ENCODE measurements at regions not wholly inside any gene's neighbourhood (a gene's known extent, or its start where the extent isn't known, plus 50 kb on each side); places are given as distances from the start of the nearest gene placed in this dataset.

GRCh38 chr20:56716806-56717205 is 87.7 kb downstream of the TFAP2C start:
- no peak for TF ChIP-seq CTCF (IDR thresholded peaks at IDR 0.05)
- no peak overlapping the region for H3K27ac Mint-ChIP-seq
- no peaks in the 10 kb centered on the region for H3K9me3 Mint-ChIP-seq
- H3K4me1 Mint-ChIP-seq: peaks cover 23% of the 10 kb centered on the region
- no peaks in the 10 kb centered on the region for H3K36me3 Mint-ChIP-seq (ENCODE audit: low read depth)
- no peak overlapping the region for H3K4me3 Mint-ChIP-seq
- H3K27me3 Mint-ChIP-seq (ENCODE audit: low read depth, poor library complexity): peaks cover 9% of the 10 kb centered on the region
- no peak for DNase-seq

- Mint-ChIP-seq H3K4me1 (peaks cover 33% of the 10 kb centered on the region), H3K27me3 (ENCODE audit: low read depth, poor library complexity) (peaks cover 7% of the 10 kb centered on the region), H3K9me3 (no peaks in the 10 kb centered on the region), H3K27ac (no peak overlapping the region), H3K36me3 (ENCODE audit: low read depth) (no peaks in the 10 kb centered on the region), H3K4me3 (no peak overlapping the region)
- no peak for DNase-seq
- TF ChIP-seq CTCF (IDR thresholded peaks at IDR 0.05): no peak
Observed at GRCh38 chr20:56718816-56719215, 89.7 kb downstream of the TFAP2C start.

GRCh38 chr20:56720620-56721213 is 91.6 kb downstream of the TFAP2C start:
- peaks cover 35% of the 10 kb centered on the region for H3K4me1 Mint-ChIP-seq
- no peak overlapping the region for H3K4me3 Mint-ChIP-seq
- H3K27me3 Mint-ChIP-seq (ENCODE audit: low read depth, poor library complexity): peaks cover 5% of the 10 kb centered on the region
- no peak overlapping the region for H3K27ac Mint-ChIP-seq
- no peak for TF ChIP-seq CTCF (IDR thresholded peaks at IDR 0.05)
- H3K9me3 Mint-ChIP-seq: no peaks in the 10 kb centered on the region
- no peak for DNase-seq
- no peaks in the 10 kb centered on the region for H3K36me3 Mint-ChIP-seq (ENCODE audit: low read depth)

- H3K27me3 Mint-ChIP-seq (ENCODE audit: low read depth, poor library complexity): peaks cover 5% of the 10 kb centered on the region
- H3K4me3 Mint-ChIP-seq: no peak overlapping the region
- H3K36me3 Mint-ChIP-seq (ENCODE audit: low read depth): no peaks in the 10 kb centered on the region
- H3K9me3 Mint-ChIP-seq: no peaks in the 10 kb centered on the region
- H3K27ac Mint-ChIP-seq: no peak overlapping the region
- TF ChIP-seq CTCF (IDR thresholded peaks at IDR 0.05): no peak
- H3K4me1 Mint-ChIP-seq: peaks cover 39% of the 10 kb centered on the region
- no peak for DNase-seq
Observed at GRCh38 chr20:56722042-56722441, 92.9 kb downstream of the TFAP2C start.

GRCh38 chr20:56723331-56723730 is 94.2 kb downstream of the TFAP2C start:
- Mint-ChIP-seq H3K36me3 (ENCODE audit: low read depth) (no peaks in the 10 kb centered on the region), H3K27me3 (ENCODE audit: low read depth, poor library complexity) (peaks cover 5% of the 10 kb centered on the region), H3K9me3 (no peaks in the 10 kb centered on the region), H3K4me3 (no peak overlapping the region), H3K4me1 (peaks cover 34% of the 10 kb centered on the region), H3K27ac (peak overlapping the region; percentile 64)
- no peak for TF ChIP-seq CTCF (IDR thresholded peaks at IDR 0.05)
- DNase-seq: no peak

- Mint-ChIP-seq H3K4me3 (peak overlapping the region; percentile 50), H3K36me3 (ENCODE audit: low read depth) (no peaks in the 10 kb centered on the region), H3K4me1 (peaks cover 34% of the 10 kb centered on the region), H3K27ac (peak overlapping the region; percentile 62), H3K27me3 (ENCODE audit: low read depth, poor library complexity) (peaks cover 5% of the 10 kb centered on the region), H3K9me3 (no peaks in the 10 kb centered on the region)
- no peak for DNase-seq
- TF ChIP-seq CTCF (IDR thresholded peaks at IDR 0.05): no peak
Observed at GRCh38 chr20:56724241-56724757, 95.2 kb downstream of the TFAP2C start.

All from nephron progenitor cell (in vitro differentiated cells).